MCF 10A (cell line): ENCODE measurements at regions not wholly inside any gene's neighbourhood (a gene's known extent, or its start where the extent isn't known, plus 50 kb on each side); places are given as distances from the start of the nearest gene placed in this dataset.

Experiments
- BruUV-seq: library from RNA; stranded (reverse); fragments of 400-500 nt; replicated peaks from 2 replicates; lab custom pipeline; 2021; lab: Mats Ljungman, UMichigan
- CTCF ChIA-PET: fragments of 300-600 bp; sonication (Branson Sonifier 250); formaldehyde crosslinking; extraction: SDS; loops from one replicate; lab custom pipeline; 2021; ENCODE audit warnings: antibody characterized with exemption, inconsistent platforms; lab: Yijun Ruan, JAX
- POLR2A ChIA-PET: fragments of 300-600, 350-650 bp; sonication (Branson Sonifier 250); formaldehyde crosslinking; extraction: SDS; loops from one replicate; lab custom pipeline; 2020; ENCODE audit warnings: antibody characterized with exemption, inconsistent platforms; lab: Yijun Ruan, JAX
- DNase-seq: peaks from one replicate; pipeline ENCODE4 v3.0.0-alpha.2; 2018; ENCODE audit not compliant: unreplicated experiment
- H3K27ac Mint-ChIP-seq: one replicate; pipeline ENCODE4 v1.8.0; 2022; ENCODE audit warnings: mild to moderate bottlenecking, low read depth, mixed read lengths; ENCODE audit not compliant: unreplicated experiment
- H3K27me3 Mint-ChIP-seq: one replicate; pipeline ENCODE4 v1.8.0; 2022; ENCODE audit warnings: mixed read lengths; ENCODE audit not compliant: insufficient read depth, unreplicated experiment
- H3K36me3 Mint-ChIP-seq: one replicate; pipeline ENCODE4 v1.8.0; 2022; ENCODE audit warnings: mild to moderate bottlenecking, moderate library complexity, mixed read lengths; ENCODE audit not compliant: insufficient read depth, unreplicated experiment
- H3K4me1 Mint-ChIP-seq: one replicate; pipeline ENCODE4 v1.8.0; 2022; ENCODE audit warnings: mixed read lengths; ENCODE audit not compliant: insufficient read depth, unreplicated experiment
- H3K4me3 Mint-ChIP-seq: one replicate; pipeline ENCODE4 v1.8.0; 2022; ENCODE audit warnings: mild to moderate bottlenecking, moderate library complexity, mixed read lengths; ENCODE audit not compliant: unreplicated experiment
- H3K9me3 Mint-ChIP-seq: one replicate; pipeline ENCODE4 v1.8.0; 2022; ENCODE audit warnings: mixed read lengths; ENCODE audit not compliant: unreplicated experiment
- intact Hi-C: fragments of 100-400 bp; cut with micrococcal nuclease; formaldehyde crosslinking; loops from 2 replicates; pipeline ENCODE4 v1.14.1; 2022
- TF ChIP-seq, protein P1 (sequence below): fragments of 200-600 bp; IDR thresholded peaks from one replicate; pipeline ENCODE4 v1.8.0; 2022; ENCODE audit warnings: antibody characterized with exemption, mild to moderate bottlenecking; ENCODE audit not compliant: unreplicated experiment

DNA sequence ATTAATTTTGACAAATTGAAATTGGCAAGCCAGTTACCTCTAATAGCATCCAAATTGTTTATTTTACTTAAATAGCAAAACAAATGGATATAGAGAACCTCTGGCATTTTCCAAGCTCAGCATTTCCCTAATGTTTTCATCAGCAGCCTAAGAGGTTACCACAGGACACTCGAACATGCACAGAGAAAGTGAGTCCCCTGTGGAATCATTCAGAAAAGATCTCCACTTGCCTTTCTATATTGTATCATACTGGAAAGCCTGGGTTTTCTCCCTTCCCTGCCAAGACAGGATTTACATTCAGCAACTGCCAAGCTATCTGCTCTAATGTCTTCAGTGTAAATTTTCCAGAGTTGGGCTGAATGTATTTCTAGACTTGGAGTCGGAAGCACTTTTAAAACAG, 188.9 kb downstream of the KCTD12 start:
- BruUV-seq: no TSS peak
- no peak for DNase-seq
- H3K27ac Mint-ChIP-seq: no peak overlapping the region
- CTCF ChIA-PET: interaction anchor here (0.5 kb wide), 1 partner anchor 183 kb away, joined by 3 read pairs; no protein-coding TSS in a partner anchor
- H3K27me3 Mint-ChIP-seq: no peaks in the 10 kb centered on the region
- H3K36me3 Mint-ChIP-seq: no peaks in the 10 kb centered on the region
- intact Hi-C loops: no loop called here
- POLR2A ChIA-PET: no interaction called here
- H3K9me3 Mint-ChIP-seq: no peaks in the 10 kb centered on the region
- H3K4me3 Mint-ChIP-seq: no peak overlapping the region
- TF ChIP-seq, protein P1, sequence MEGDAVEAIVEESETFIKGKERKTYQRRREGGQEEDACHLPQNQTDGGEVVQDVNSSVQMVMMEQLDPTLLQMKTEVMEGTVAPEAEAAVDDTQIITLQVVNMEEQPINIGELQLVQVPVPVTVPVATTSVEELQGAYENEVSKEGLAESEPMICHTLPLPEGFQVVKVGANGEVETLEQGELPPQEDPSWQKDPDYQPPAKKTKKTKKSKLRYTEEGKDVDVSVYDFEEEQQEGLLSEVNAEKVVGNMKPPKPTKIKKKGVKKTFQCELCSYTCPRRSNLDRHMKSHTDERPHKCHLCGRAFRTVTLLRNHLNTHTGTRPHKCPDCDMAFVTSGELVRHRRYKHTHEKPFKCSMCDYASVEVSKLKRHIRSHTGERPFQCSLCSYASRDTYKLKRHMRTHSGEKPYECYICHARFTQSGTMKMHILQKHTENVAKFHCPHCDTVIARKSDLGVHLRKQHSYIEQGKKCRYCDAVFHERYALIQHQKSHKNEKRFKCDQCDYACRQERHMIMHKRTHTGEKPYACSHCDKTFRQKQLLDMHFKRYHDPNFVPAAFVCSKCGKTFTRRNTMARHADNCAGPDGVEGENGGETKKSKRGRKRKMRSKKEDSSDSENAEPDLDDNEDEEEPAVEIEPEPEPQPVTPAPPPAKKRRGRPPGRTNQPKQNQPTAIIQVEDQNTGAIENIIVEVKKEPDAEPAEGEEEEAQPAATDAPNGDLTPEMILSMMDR: no peak
- H3K4me1 Mint-ChIP-seq: peaks cover 6% of the 10 kb centered on the region

DNA sequence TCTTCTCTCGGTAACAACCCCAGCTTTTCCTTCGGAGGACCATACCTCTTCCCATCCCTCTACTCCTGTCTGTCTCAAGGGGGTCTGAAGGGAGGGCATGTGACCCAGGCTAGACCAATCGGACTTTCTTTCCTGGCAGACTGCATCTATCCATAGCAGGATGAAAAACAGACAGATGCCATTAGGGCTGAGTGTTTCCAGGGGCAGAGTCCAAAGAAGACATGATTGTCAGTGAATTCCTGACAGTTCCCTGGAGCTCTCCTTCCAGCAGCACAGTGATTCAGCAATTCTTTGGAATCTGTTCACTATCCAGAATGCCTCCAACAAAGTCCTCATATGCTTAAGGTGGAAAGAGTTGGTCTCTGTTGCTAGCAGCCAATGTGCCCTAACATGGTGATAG, 189.8 kb downstream of the KCTD12 start:
- DNase-seq: no peak
- BruUV-seq: no TSS peak
- CTCF ChIA-PET: interaction anchor here (0.9 kb wide), 1 partner anchor 16 kb away, joined by 4 read pairs; no protein-coding TSS in a partner anchor
- Mint-ChIP-seq H3K4me1 (peaks cover 6% of the 10 kb centered on the region), H3K4me3 (no peak overlapping the region), H3K9me3 (no peaks in the 10 kb centered on the region), H3K27ac (no peak overlapping the region), H3K27me3 (no peaks in the 10 kb centered on the region), H3K36me3 (no peaks in the 10 kb centered on the region)
- POLR2A ChIA-PET: no interaction called here
- intact Hi-C loops: no loop called here
- TF ChIP-seq, protein P1: no peak

DNA sequence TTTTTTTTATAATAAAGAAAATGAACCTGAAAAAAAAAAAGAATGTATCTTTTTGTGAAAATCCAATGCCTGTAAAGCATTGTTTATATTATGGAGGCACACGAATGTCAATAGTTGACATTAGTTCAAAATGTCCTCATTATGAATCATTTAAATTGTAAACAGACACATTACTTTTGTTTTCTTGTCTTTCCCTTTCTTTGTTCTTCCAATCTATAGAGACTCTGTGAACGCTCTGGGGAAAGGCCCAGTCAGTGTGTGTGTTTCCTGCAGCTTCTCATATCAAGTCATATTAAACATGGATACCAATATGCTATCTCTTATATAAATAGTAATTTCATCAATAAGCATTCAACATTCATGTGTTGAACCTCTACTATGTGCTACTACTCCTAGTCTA, 193.1 kb downstream of the KCTD12 start:
- intact Hi-C loops: no loop called here
- ChIA-PET CTCF (no interaction called here), POLR2A (no interaction called here)
- H3K36me3 Mint-ChIP-seq: no peaks in the 10 kb centered on the region
- no peaks in the 10 kb centered on the region for H3K27me3 Mint-ChIP-seq
- no peak overlapping the region for H3K4me3 Mint-ChIP-seq
- DNase-seq: no peak
- no peak overlapping the region for H3K27ac Mint-ChIP-seq
- peaks cover 6% of the 10 kb centered on the region for H3K4me1 Mint-ChIP-seq
- no TSS peak for BruUV-seq
- H3K9me3 Mint-ChIP-seq: no peaks in the 10 kb centered on the region
- TF ChIP-seq, protein P1: no peak

DNA sequence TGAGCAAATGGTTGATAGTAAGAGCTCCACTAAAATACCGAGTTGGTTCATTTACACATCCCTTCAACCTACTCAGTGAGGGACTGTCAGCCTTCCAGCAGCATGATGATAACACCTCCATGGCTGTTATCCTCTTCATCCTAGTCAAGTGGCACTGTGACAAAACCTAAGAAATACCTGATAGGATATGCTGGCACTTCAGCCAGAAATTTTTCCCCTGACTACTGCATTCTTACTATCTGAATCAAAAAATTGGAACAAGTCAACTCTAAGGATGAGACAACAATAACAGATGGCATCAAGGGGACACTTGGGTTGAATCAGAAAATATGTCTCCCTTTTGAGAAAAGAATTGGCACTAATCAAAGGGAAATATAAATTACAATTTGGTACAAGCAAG, 193.9 kb downstream of the KCTD12 start:
- no peaks in the 10 kb centered on the region for H3K9me3 Mint-ChIP-seq
- intact Hi-C loops: no loop called here
- DNase-seq: no peak
- H3K4me3 Mint-ChIP-seq: no peak overlapping the region
- no TSS peak for BruUV-seq
- H3K36me3 Mint-ChIP-seq: no peaks in the 10 kb centered on the region
- H3K4me1 Mint-ChIP-seq: peaks cover 11% of the 10 kb centered on the region
- ChIA-PET CTCF (no interaction called here), POLR2A (no interaction called here)
- H3K27me3 Mint-ChIP-seq: no peaks in the 10 kb centered on the region
- TF ChIP-seq, protein P1: no peak
- H3K27ac Mint-ChIP-seq: no peak overlapping the region
